GM18909 (cell line): ENCODE measurements at regions not wholly inside any gene's neighbourhood (a gene's known extent, or its start where the extent isn't known, plus 50 kb on each side); places are given as distances from the start of the nearest gene placed in this dataset.
"Not testable (repeated sequence)": the region's sequence is repeated elsewhere in the genome, so short reads cannot be mapped to it uniquely, and the experiment has no call there.

ENCODE experiments used
- ATAC-seq: cut with Tn5 transposase; IDR thresholded peaks from one replicate; pipeline ENCODE4 v1.9.1; 2021; ENCODE audit warnings: mild to moderate bottlenecking; ENCODE audit not compliant: unreplicated experiment, poor library complexity

DNA sequence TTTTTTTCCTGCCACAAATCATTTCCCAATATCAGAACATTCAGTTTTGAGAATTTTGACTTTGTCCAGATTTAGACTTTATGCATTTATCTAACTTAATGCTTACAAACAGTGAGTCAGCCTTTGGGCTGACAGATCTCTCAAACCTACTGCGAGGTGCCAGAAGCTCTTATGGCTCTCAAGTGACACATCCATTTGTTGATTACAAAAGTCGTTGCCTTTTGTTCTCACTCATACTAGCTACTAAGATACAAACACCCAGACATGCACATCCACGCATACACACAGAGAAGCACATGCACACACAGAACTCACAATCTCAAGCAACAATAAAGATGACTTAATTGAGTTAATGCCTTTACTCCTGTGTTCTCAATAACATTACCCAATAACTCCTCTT is 1147.5 kb downstream of the DIAPH3 start:
- no peak for ATAC-seq

DNA sequence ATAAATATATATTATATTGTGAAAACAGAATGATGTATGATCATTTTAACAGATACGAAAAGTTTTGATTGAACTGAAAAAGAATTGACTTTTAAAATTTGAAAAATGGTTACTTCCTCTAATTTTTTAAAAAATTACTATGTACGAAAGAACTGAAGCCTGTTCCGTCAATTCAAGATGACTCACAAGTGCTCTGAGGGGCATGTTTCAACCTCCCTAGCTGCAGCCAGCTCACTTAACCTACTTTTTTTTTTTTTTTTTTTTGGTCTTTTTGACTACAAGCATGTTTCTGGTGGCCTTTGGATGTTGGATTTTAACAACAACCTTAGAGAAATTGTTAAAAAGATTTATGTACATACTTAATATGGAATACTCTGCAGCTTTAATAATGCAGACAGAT is 1139.3 kb downstream of the DIAPH3 start:
- no peak for ATAC-seq

DNA sequence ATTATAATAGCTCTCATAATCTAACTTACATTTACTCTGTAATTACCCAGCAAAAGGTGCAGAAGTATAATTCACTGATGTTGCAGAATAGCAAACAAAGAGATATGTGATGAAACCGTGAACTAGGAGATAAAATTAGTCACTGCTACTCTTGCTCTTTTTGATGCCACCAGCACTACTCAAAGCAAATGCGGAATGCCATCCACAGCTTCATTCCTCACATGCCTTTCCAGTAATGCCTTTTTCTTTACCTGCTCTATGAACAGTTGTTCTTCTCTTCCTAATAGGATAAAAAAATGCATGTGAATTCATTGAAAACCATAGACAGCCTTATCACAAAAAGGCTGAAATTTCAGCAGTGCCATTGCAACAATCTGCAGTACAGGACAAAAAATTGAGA is 1129.5 kb downstream of the DIAPH3 start:
- ATAC-seq: no peak

DNA sequence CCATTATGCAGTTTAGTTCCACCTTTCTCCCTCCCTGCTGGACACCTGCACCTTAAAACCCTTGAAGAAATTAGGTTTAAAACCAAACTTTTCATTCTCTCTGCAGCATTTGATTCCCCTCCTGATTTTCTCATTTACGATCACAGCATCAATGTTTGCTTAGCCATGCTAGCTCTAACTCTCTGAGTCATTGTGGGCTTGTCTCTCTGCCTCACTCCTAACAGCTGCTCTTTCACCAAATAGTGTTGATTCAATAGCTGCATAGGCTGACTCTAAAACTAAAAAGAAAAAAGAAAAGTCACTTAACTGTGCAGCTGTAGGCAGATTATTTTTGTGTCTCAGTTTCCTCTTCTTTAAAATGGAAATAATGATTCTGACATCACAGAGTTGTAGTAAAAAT is 1124.9 kb downstream of the DIAPH3 start:
- ATAC-seq: no peak

DNA sequence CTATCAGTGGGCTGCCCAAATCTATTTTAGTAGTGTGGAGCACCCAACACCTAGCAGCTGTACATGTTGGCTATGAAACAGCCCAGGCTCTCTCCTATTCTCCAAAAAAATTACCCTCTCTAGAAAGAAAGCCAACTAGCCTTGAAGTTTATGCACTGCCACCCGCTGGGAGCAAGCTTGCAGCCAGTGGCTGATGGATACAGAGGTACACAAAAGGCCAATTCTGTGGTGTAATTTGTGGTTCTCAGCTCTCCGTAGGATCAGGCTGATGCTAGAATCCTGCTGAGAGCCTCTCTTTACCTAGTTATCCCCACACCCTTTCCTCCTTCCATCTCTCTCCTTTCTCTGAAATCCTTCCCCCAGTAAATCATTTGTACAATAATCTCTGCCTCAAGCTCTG is 1120.7 kb downstream of the DIAPH3 start:
- no peak for ATAC-seq

DNA sequence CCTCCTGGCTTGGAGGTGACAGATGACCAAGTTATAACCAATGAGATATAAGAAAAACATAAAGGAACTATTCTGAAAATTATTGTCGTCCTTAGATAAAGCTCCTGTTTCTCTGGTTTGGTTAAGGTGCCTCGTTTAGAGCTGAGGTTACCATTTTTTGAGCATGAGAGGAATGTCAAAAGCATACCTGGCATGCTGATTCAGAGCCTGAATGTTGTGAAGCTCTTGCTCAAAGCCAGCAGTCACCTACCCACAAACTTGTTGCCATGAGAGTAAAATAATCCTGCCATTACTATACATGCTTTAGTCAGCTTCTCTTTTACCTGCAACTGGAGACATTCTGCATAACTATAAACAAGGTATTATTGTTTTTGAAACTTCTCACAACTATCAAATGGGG is 1116.2 kb downstream of the DIAPH3 start:
- ATAC-seq: no peak

DNA sequence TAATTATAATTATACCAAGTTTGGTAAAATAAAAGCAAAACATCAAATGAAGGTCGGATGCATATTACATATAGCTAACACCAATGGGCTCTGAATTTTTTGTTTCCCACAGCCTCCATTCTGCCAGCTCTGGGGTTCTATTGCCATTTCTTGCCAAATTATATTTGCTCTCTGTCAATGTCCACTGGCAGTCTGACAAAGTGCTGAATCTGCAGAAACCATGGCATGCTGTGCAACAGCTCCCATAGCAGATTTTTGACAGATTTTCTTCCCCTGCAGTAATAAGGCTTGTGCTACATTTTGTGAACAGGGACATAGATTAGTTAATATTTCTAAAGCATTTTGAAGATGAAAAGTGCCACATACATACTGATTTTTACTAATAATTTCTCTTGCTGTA is 1102.1 kb downstream of the DIAPH3 start:
- ATAC-seq: no peak

DNA sequence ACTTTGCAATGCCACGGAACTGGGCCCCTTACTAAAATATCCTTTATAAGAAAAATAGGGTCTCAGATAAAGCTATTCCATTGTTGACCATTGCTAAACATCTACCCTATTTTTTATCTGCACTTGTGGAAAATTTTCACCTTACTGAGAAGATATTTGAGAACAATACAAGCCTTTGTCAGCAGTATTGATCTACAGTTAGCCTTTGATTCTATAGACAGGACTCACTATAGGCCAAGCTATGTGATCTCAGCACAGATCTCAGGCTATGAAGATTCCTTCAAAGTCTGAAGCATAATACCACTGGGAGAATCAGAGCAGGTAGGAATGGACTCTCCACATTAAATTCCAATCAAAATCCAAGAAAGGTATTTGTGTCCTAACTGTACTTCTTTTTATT is 1099.7 kb downstream of the DIAPH3 start:
- no peak for ATAC-seq

DNA sequence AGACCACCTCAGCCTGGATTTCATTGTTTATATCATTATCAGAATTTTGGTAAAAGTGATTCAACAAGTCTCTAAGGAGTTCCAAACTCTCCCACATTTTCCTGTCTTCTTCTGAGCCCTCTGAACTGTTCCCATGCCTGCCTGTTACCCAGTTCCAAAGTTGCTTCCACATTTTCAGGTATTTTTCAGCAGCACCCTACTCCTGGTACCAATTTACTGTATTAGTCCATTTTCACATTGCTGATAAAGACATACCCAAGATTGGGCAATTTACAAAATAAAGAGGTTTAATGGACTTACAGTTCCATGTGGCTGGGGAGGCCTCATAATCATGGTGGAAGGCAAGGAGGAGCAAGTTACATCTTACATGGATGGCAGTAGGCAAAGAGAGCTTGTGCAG is 1087.3 kb downstream of the DIAPH3 start:
- not testable (repeated sequence) for ATAC-seq

DNA sequence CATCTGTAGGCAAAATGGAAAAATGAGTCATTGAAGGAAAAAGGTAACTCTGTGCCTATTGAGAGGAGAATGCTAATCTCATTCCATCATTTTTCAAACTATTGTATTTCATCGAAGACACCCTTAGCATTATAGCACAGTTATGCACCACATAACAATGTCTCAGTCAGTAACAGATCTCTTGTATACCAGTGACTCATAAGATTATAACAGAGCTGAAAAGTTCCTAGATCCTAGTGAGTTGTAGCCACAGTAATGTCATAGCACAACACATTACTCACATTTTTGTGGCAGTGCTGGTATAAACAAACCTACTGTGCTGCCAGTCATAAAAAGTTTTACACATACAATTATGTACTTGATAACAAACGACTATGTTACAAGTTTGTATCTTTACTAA is 1077.6 kb downstream of the DIAPH3 start:
- ATAC-seq: no peak

DNA sequence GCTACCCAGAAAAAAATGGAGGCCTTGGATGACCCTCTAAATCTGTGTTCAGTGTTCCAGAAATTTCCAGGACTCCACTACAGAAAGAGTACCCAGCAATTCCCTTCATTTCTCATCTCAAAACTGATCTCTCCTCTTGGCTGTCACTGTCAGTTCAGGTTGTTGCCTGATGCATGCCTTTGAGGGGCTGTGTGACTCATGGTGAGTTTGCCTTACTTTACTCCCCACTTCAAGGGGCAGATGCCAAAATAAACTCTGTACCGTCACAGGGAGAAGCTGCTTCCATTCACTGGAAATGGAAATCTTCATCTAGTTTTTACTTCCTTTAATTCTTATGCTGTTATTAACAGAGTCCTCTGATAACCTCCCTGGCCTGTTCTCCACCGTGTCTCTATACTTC is 1075.0 kb downstream of the DIAPH3 start:
- no peak for ATAC-seq

DNA sequence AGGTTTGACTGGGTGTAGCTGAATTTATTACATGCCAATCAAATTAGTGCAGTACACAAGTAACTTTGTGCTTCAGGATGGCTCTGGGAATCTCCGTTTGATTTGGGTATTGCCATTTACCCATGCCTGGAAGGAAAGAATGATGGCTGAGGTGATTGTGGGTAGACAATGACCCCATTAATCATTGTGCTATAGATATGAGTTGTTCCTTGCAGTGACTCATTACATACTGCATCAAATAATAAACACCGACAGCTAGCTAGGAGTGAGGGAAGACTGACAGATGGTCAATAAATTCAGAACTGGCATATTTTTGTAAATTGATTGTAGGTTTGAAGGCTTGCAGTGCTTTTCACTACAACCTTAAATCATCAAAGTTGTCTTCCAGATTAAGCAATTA is 1069.5 kb downstream of the DIAPH3 start:
- ATAC-seq: no peak

DNA sequence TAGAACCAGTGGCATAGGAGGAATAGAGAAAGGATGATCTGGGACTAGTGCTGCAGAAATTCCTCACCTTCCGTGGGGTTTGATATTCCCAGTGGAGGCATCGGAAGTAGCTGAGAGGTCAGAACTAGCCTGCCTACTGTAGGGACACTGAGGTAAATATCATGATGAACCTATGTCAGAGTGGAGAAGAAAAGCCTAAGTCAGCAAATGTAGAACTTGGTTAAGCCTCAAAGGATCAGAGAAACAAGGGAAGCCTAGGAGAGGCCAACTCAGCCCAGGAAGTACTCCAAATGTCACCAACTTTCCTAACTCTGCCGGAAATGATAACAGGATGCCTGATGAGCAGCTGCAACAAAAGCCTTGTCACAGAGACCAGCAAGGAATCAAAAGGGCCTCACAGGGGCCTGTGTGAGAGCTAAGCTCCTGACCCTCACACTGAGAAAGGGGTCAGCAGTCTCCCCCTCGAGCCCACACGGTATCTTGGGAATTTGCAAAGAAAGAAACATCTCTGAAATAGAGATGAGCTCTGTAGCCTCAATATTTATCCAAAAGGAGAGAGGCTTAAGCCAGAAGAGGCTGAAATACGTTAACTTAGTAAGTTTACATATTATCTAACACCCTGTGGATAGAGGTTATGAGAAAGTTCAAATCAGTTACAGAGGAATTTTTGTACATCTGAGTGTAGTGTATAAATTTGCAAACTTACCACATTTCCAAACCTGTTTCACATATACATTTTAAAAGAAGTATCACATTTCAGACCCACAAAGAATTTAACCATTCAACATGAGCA is 1064.3 kb downstream of the DIAPH3 start:
- no peak for ATAC-seq

DNA sequence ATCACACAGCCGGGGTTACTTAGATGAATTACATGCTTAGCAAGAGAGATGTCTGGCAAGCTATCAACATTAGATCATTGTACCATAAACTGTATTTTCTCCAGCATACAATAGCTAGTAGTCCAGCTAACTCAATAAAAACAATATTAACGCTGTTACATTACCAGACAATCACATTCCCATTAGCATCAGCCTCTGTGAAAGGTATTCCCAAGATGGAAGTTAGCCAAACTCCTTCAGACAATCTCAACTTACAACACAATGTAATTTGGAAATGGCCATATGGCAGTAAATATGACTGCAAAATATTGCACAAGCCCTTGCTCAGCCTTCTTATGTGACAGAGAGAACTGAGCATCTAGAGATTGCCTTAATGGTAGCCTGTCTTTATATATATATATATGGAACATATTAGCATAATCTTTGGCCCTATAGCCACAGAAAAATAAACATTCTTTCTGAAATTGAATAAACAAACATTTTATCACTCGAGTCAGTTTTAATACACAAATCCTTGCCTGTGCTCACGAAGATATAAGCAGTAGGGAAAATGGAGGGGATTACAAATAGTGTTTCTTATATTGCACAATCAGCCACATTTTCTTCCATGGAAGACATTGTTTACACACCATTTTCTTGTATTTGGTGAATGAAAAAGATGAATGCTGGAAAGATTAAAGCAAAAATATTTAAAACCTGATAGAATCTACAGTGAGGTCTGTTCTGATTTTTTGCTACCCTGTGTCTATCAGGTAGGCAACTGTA is 1060.5 kb downstream of the DIAPH3 start:
- no peak for ATAC-seq

DNA sequence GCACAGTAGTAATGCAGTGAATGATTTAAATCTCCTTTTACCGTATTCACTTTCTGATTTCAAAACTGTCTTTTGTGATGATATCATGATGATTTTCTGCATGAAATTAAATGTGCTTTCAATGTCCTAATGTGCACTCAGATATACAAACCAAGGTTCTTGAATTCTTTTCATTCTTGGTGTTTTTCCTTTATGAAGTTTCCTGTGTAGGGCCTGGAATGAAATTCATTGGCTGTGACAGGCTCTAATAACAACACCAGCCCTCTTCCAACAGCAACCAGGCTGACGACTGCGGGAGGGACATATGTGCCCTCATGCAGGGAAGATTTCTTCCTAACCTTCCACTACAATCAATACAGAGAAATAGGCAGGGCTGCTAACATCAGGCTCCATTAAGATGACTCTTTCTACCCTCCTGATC is 1052.0 kb downstream of the DIAPH3 start:
- ATAC-seq: no peak

DNA sequence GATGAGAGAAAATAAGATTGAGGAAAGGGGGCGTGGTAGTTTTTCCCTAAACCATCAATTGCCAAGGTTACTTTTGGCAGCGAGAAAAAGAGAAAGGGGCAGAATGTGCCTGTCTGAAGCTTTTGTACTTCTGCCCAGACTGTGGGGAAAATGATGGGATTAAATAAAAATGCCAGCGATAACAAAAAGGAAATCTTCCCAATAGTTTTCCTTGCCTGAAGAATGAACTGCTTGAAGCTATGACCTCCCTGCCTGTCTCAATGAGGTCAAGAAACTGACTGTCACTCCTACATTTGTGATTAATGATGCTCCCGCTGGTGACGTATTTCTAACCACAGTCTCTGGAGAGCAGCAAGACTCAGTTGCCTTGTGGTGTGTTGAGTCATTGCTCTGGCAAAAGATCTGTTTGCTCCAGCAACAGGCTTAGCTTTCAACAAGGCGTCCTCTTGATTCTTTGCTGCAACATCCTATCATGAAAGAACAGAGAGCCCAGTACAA is 1051.5 kb downstream of the DIAPH3 start:
- no peak for ATAC-seq

DNA sequence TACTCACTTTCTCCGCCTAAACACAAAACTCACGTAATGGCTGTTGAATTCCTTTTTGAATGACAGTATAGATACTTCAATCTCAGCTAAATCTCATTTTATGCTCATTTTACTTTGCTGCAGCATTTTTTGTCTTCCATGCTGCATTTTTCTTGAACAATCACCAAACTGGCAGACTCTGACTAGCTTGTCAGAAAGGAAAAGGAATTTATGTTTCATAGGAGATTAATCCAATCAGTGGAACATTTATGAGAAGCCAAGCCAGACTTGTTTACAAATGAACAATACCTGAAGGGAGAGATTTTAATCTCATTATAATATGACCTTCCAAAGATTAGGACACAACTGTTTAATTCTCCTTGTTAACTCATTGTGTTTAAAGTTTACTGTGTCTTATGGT is 1044.3 kb downstream of the DIAPH3 start:
- ATAC-seq: no peak

DNA sequence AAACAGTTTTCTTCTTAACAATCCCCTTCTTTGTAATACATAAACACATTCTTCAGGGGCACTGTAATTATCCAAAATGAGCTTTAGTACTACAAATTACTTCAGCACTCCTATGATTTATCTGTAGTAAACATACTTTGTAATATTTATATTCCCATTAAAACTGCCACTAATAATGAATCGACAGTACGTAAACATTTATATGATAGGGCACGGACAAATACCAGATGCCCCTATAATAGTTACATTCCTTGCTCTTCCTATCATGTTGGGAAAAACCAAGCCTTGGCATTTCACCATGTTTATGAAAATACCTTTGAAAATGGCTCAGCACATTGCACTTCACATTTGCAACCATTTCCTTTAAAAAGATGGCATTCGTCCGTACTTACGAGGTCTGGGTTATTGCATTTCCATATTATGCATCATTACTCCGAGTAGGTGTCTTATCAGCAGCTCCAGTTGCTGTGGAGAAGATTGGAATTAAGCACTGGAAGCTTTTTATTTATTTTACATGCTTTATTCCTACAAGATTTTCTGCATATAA is 1043.4 kb downstream of the DIAPH3 start:
- ATAC-seq: no peak

DNA sequence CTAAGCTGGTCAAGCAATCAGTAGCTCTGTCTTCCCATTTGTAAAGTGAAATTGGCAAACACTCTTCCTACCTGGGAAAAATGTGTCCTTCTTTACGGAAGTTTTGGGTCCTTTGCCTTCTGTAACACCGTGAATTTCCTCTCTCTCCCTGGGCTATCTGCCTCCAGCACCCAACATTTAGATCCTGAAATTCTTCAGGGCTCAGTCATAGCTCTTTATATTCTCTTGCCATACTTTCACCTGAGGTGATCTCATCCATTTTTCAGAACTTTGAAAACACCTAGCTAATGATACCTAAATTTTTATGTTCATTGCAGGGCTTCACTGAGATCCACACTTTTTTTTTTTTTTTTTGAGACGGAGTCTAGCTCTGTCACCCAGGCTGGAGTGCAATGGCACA is 1042.2 kb downstream of the DIAPH3 start:
- no peak for ATAC-seq

DNA sequence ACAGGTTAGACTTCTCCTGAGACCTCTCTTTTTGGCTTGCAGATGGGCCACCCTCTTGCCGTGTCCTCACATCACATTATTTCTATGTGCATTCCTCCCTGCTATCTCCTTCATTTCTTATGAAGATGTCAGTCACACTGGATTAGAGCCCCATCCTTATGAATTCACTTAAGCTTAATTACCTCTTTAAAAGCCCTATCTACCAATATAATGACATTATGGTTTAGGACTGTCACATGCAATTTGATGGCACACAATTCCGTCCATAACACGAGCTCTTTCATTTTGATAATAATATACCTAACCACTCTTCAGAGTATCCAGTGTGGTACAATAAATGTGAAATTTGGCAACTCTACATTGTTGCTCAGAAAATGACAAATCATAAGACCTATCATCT is 1037.3 kb downstream of the DIAPH3 start:
- ATAC-seq: no peak

DNA sequence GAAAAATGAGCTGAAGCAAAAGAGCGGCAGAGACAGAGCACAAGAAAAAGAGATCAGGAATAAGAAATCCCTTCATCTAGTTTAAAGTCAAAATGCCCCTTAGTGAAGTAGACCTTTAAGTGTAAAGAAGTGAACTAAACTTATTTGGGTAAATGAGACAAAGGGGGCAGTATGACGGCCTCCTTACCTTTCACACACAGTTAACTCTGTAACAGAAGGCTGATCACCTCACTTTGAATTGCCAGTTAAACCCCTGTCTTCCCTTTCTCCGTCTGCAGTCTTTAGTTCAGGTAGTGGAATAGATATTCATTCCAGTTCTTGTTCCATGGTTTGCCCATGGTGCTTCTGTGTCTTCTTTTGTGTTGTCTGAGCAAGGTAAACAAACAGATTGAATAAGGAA is 1029.8 kb downstream of the DIAPH3 start:
- no peak for ATAC-seq
